ENCODE measurements at regions not wholly inside any gene's neighbourhood (a gene's known extent, or its start where the extent isn't known, plus 50 kb on each side); places are given as distances from the start of the nearest gene placed in this dataset.

- TF ChIP-seq ZNF655 (CRISPR knock-in tag; IDR thresholded peaks at IDR 0.05), result no peak
- TF ChIP-seq EHMT2 (IDR thresholded peaks at IDR 0.05), result peak; percentile 68
- TF ChIP-seq HBP1 (CRISPR knock-in tag; IDR thresholded peaks at IDR 0.05), result 0 out of 2 replicates have a peak, but pooled peaks have one; percentile 7
- TF ChIP-seq GTF2F1 (IDR thresholded peaks at IDR 0.05; ENCODE audit: low read depth, low read length), result no peak
- TF ChIP-seq ZSCAN29 (IDR thresholded peaks at IDR 0.05), result no peak
- no peak for TF ChIP-seq RBFOX2 (IDR thresholded peaks at IDR 0.05; ENCODE audit: low read depth, low read length)
- no peak for TF ChIP-seq ATF1 (CRISPR knock-in tag; IDR thresholded peaks at IDR 0.05)
- TF ChIP-seq ATF1 (tag; IDR thresholded peaks at IDR 0.05), result peak; percentile 60
- no peak for TF ChIP-seq ELF2 (CRISPR knock-in tag; IDR thresholded peaks at IDR 0.05)
- no peak for TF ChIP-seq ZFX (CRISPR knock-in tag; IDR thresholded peaks at IDR 0.05)
- TF ChIP-seq HDAC1 (IDR thresholded peaks at IDR 0.05), result 0 out of 4 replicates have a peak, but pooled peaks of 1 of the 2 experiments have one; percentile 42
- no peak for TF ChIP-seq SIRT6 (IDR thresholded peaks at IDR 0.05; ENCODE audit: low read depth, low read length)
- TF ChIP-seq EZH2 (IDR thresholded peaks at IDR 0.05; ENCODE audit: borderline replicate concordance, low read depth, low read length), result no peak
- peak; percentile 22; the same call in 1 of the 2 replicates for TF ChIP-seq YBX1 (IDR thresholded peaks at IDR 0.05)
- TF ChIP-seq HDAC2 (IDR thresholded peaks at IDR 0.05), result no peak
- no peak for TF ChIP-seq ZNF274 (IDR thresholded peaks at IDR 0.05; ENCODE audit: borderline replicate concordance, low read depth, low read length)
- TF ChIP-seq PPARD (CRISPR knock-in tag; IDR thresholded peaks at IDR 0.05), result no peak
- no peak for TF ChIP-seq FOSL1 (tag; conservative IDR thresholded peaks at IDR 0.05)
- no peak for TF ChIP-seq MAFG (tag; conservative IDR thresholded peaks at IDR 0.05)
- no peak for TF ChIP-seq CREB3 (tag; conservative IDR thresholded peaks at IDR 0.05; ENCODE audit: low read depth)
- no peak for TF ChIP-seq ZNF766 (CRISPR knock-in tag; conservative IDR thresholded peaks at IDR 0.05)
Measured at GRCh38 chr4:1467581-1468458, 61.6 kb upstream of the NKX1-1 start (continued).

Measured in K562 (cell line).